ENCODE measurements at regions not wholly inside any gene's neighbourhood (a gene's known extent, or its start where the extent isn't known, plus 50 kb on each side); places are given as distances from the start of the nearest gene placed in this dataset.
"Not testable (repeated sequence)": the region's sequence is repeated elsewhere in the genome, so short reads cannot be mapped to it uniquely, and the experiment has no call there.

- no peaks in the 10 kb centered on the region for H3K27me3 ChIP-seq
- TF ChIP-seq POLR2A (IDR thresholded peaks at IDR 0.05) (no peak), EP300 (IDR thresholded peaks at IDR 0.05) (no peak), POLR2AphosphoS5 (IDR thresholded peaks at IDR 0.05) (no peak)
- TF ChIP-seq, protein P1, sequence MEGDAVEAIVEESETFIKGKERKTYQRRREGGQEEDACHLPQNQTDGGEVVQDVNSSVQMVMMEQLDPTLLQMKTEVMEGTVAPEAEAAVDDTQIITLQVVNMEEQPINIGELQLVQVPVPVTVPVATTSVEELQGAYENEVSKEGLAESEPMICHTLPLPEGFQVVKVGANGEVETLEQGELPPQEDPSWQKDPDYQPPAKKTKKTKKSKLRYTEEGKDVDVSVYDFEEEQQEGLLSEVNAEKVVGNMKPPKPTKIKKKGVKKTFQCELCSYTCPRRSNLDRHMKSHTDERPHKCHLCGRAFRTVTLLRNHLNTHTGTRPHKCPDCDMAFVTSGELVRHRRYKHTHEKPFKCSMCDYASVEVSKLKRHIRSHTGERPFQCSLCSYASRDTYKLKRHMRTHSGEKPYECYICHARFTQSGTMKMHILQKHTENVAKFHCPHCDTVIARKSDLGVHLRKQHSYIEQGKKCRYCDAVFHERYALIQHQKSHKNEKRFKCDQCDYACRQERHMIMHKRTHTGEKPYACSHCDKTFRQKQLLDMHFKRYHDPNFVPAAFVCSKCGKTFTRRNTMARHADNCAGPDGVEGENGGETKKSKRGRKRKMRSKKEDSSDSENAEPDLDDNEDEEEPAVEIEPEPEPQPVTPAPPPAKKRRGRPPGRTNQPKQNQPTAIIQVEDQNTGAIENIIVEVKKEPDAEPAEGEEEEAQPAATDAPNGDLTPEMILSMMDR (IDR thresholded peaks at IDR 0.05) = no peak
- H3K4me3 ChIP-seq = no peak overlapping the region
- no peaks in the 10 kb centered on the region for H3K36me3 ChIP-seq
- H3K27ac ChIP-seq = no peak overlapping the region
- ATAC-seq = no peak
- no peaks in the 10 kb centered on the region for H3K9me3 ChIP-seq
- peaks cover 0 to 10% (median 0%) of the 10 kb centered on the region in 3 donors for H3K4me1 ChIP-seq
Observed at GRCh38 chr3:193053046-193053435, 135.4 kb upstream of the MB21D2 start.

DNA sequence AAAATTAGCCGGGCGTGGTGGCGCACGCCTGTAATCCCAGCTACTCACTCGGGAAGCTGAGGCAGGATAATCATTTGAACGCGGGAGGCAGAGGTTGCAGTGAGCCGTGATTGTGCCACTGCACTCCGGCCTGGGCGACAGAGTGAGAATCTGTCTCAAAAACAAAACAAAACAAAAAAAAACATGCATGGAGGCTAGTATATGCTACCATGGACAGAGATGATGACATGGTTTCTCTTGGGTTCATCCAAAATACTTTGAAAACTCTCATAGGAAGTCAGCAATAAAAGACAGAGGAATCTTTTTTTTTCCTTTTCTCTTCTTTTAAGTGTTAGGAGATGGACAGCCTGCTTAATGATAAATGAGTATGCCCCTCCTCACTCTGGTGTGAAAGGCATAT lies 137.7 kb upstream of the MB21D2 start:
- no peaks in the 10 kb centered on the region for H3K9me3 ChIP-seq
- no peak overlapping the region for H3K4me3 ChIP-seq
- H3K4me1 ChIP-seq = peaks cover 0 to 10% (median 0%) of the 10 kb centered on the region in 3 donors
- TF ChIP-seq POLR2AphosphoS5 (IDR thresholded peaks at IDR 0.05) (no peak), POLR2A (IDR thresholded peaks at IDR 0.05) (no peak), EP300 (IDR thresholded peaks at IDR 0.05) (no peak)
- TF ChIP-seq, protein P1 (IDR thresholded peaks at IDR 0.05) = no peak
- no peak overlapping the region for H3K27ac ChIP-seq
- H3K27me3 ChIP-seq = no peaks in the 10 kb centered on the region
- no peaks in the 10 kb centered on the region for H3K36me3 ChIP-seq
- ATAC-seq = no peak
- 75% methylated on average over 9 to 10 of the region's 10 CpGs for WGBS, 2 donors (ENCODE audit: low coverage in 1 of 2)

GRCh38 chr3:193057616-193058015 lies 140.0 kb upstream of the MB21D2 start:
- Histone ChIP-seq H3K4me1 (peaks cover 0 to 1% (median 0%) of the 10 kb centered on the region in 3 donors), H3K27ac (no peak overlapping the region), H3K9me3 (no peaks in the 10 kb centered on the region), H3K27me3 (no peaks in the 10 kb centered on the region), H3K4me3 (no peak overlapping the region), H3K36me3 (no peaks in the 10 kb centered on the region)
- whole genome bisulfite sequencing, 2 donors (ENCODE audit: low coverage in 1 of 2) = 43 to 50% methylated on average over 1 to 2 of the region's 2 CpGs
- TF ChIP-seq POLR2AphosphoS5 (IDR thresholded peaks at IDR 0.05) (no peak), EP300 (IDR thresholded peaks at IDR 0.05) (no peak), POLR2A (IDR thresholded peaks at IDR 0.05) (no peak)
- ATAC-seq = no peak

GRCh38 chr3:193060748-193061546 lies 143.3 kb upstream of the MB21D2 start:
- H3K4me1 ChIP-seq = no peaks in the 10 kb centered on the region
- 73 to 78% methylated on average over 4 to 6 of the region's 9 CpGs for WGBS, 2 donors (ENCODE audit: low coverage in 1 of 2)
- H3K27ac ChIP-seq = no peak overlapping the region
- no peaks in the 10 kb centered on the region for H3K36me3 ChIP-seq
- TF ChIP-seq POLR2A (IDR thresholded peaks at IDR 0.05) (no peak), POLR2AphosphoS5 (IDR thresholded peaks at IDR 0.05) (no peak), EP300 (IDR thresholded peaks at IDR 0.05) (no peak)
- TF ChIP-seq, protein P1 (IDR thresholded peaks at IDR 0.05) = no peak
- H3K27me3 ChIP-seq = no peaks in the 10 kb centered on the region
- no peak for ATAC-seq
- H3K4me3 ChIP-seq = no peak overlapping the region
- H3K9me3 ChIP-seq = no peaks in the 10 kb centered on the region

DNA sequence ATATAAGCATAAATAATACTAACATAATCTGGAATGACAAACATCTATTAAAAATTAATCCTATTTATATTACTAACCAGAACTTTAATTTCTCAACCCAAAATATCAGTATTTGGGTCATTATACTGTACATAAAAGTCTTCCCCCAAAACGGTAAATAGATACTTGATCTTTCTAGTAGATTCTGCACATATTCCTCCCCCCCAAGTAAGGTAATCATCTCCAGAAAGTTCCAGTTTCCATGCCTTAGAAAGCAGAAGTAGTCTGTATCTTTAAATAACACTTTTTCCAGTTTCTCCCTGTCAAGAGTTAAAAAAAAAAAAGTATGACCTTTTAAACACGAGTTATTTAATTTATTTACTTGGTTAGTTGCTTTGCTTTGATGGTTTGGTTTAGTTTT lies 150.7 kb upstream of the MB21D2 start:
- no peak overlapping the region for H3K4me3 ChIP-seq
- H3K36me3 ChIP-seq = no peaks in the 10 kb centered on the region
- no peak for ATAC-seq
- no peaks in the 10 kb centered on the region for H3K9me3 ChIP-seq
- no peaks in the 10 kb centered on the region for H3K4me1 ChIP-seq
- 53 to 58% methylated on average over 2 of the region's 2 CpGs for WGBS, 2 donors (ENCODE audit: low coverage in 1 of 2)
- no peak overlapping the region for H3K27ac ChIP-seq
- TF ChIP-seq POLR2A (IDR thresholded peaks at IDR 0.05) (no peak), EP300 (IDR thresholded peaks at IDR 0.05) (no peak), POLR2AphosphoS5 (IDR thresholded peaks at IDR 0.05) (no peak)
- TF ChIP-seq, protein P1 (IDR thresholded peaks at IDR 0.05) = no peak
- no peaks in the 10 kb centered on the region for H3K27me3 ChIP-seq

DNA sequence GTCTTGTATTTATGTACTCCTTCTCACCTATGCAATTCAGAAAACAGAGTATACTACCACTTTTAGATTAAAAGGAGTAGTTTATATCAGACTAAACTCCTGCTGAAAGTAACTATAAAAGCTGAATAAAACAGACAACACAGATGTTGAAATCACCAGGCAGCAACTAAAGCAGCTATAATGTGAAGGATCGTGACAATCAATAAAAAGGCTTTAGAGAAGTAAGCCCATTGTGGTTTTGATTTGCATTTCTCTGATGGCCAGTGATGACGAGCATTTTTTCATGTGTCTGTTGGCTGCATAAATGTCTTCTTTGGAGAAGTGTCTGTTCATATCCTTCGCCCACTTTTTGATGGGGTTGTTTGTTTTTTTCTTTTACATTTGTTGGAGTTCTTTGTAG lies 152.1 kb upstream of the MB21D2 start:
- not testable (repeated sequence) for H3K4me3 ChIP-seq, H3K27ac ChIP-seq, H3K9me3 ChIP-seq, H3K27me3 ChIP-seq, ATAC-seq, H3K4me1 ChIP-seq, H3K36me3 ChIP-seq
- 75 to 96% methylated on average over 3 of the region's 3 CpGs for WGBS, 2 donors (ENCODE audit: low coverage in 1 of 2)
